ENCODE measurements at regions not wholly inside any gene's neighbourhood (a gene's known extent, or its start where the extent isn't known, plus 50 kb on each side); places are given as distances from the start of the nearest gene placed in this dataset.

DNA sequence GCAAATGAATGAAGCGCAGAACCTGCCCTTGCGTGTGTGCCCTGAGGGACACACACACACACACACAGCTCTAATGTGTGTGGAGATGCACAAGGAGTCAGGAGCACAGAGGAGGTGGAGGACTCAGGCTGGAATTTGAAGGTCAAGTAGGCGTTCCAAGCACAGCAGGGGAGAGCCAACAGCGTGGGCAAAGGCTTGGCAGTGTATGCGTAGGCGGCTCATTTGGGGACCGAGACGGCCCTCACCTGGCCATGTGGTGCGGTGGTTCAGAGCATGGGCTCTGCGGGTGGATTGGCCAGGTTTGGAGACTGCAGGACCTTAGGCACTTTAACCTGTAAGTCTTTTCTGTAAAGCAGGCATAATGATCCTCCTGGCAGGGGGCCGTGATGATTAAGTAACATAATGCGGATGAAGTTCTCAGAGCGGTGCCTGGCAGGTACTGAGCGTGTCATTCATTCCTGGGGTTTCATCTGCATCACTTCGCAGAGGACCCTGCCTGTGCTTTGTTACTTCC is 69.5 kb upstream of the SLC24A4 start:
- TF ChIP-seq GABPB1 (CRISPR knock-in tag; IDR thresholded peaks at IDR 0.05) (no peak), ZFP36 (IDR thresholded peaks at IDR 0.05; ENCODE audit: low read depth, low read length, partially characterized antibody) (no peak), MAZ (CRISPR knock-in tag; conservative IDR thresholded peaks at IDR 0.05 in 1 of 2, IDR thresholded peaks at IDR 0.05 in 1 of 2) (no peak), NR3C1 (CRISPR knock-in tag; IDR thresholded peaks at IDR 0.05) (no peak), HDAC2 (IDR thresholded peaks at IDR 0.05) (no peak), MTA3 (IDR thresholded peaks at IDR 0.05; ENCODE audit: borderline replicate concordance) (no peak), CEBPB (tag; IDR thresholded peaks at IDR 0.05) (no peak), CBX5 (IDR thresholded peaks at IDR 0.05; ENCODE audit: borderline replicate concordance, low read depth) (no peak)
- TF ChIP-seq, protein P1, sequence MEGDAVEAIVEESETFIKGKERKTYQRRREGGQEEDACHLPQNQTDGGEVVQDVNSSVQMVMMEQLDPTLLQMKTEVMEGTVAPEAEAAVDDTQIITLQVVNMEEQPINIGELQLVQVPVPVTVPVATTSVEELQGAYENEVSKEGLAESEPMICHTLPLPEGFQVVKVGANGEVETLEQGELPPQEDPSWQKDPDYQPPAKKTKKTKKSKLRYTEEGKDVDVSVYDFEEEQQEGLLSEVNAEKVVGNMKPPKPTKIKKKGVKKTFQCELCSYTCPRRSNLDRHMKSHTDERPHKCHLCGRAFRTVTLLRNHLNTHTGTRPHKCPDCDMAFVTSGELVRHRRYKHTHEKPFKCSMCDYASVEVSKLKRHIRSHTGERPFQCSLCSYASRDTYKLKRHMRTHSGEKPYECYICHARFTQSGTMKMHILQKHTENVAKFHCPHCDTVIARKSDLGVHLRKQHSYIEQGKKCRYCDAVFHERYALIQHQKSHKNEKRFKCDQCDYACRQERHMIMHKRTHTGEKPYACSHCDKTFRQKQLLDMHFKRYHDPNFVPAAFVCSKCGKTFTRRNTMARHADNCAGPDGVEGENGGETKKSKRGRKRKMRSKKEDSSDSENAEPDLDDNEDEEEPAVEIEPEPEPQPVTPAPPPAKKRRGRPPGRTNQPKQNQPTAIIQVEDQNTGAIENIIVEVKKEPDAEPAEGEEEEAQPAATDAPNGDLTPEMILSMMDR (IDR thresholded peaks at IDR 0.05 in 2 of 3, conservative IDR thresholded peaks at IDR 0.05 in 1 of 3; ENCODE audit: insufficient read depth in 2 of 3, low read depth in 1 of 3, low read length in 3 of 3) = no peak
- TF ChIP-seq, protein P2, sequence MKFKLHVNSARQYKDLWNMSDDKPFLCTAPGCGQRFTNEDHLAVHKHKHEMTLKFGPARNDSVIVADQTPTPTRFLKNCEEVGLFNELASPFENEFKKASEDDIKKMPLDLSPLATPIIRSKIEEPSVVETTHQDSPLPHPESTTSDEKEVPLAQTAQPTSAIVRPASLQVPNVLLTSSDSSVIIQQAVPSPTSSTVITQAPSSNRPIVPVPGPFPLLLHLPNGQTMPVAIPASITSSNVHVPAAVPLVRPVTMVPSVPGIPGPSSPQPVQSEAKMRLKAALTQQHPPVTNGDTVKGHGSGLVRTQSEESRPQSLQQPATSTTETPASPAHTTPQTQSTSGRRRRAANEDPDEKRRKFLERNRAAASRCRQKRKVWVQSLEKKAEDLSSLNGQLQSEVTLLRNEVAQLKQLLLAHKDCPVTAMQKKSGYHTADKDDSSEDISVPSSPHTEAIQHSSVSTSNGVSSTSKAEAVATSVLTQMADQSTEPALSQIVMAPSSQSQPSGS (CRISPR knock-in tag; IDR thresholded peaks at IDR 0.05) = no peak

Measured in K562 (cell line).